Neural crest cell (in vitro differentiated cells): ENCODE measurements at regions not wholly inside any gene's neighbourhood (a gene's known extent, or its start where the extent isn't known, plus 50 kb on each side); places are given as distances from the start of the nearest gene placed in this dataset.
"Not testable (repeated sequence)": the region's sequence is repeated elsewhere in the genome, so short reads cannot be mapped to it uniquely, and the experiment has no call there.

Experiments
- DNase-seq: peaks from one replicate; pipeline ENCODE4 v3.0.0; 2021; ENCODE audit warnings: low read depth, mixed read lengths, low spot score
- H3K27ac Mint-ChIP-seq: one replicate; pipeline ENCODE4 v1.8.0; 2021; ENCODE audit warnings: mild to moderate bottlenecking, mixed read lengths; ENCODE audit not compliant: unreplicated experiment
- H3K27me3 Mint-ChIP-seq: 2 replicates; pipeline ENCODE4 v1.8.0; 2021; ENCODE audit warnings: low read depth, mild to moderate bottlenecking, mixed read lengths
- H3K36me3 Mint-ChIP-seq: 2 replicates; pipeline ENCODE4 v1.8.0; 2021; ENCODE audit warnings: low read depth, mild to moderate bottlenecking, mixed read lengths
- H3K4me1 Mint-ChIP-seq: 2 replicates; pipeline ENCODE4 v1.8.0; 2021; ENCODE audit warnings: mixed read lengths
- H3K4me3 Mint-ChIP-seq: one replicate; pipeline ENCODE4 v1.8.0; 2021; ENCODE audit warnings: mild to moderate bottlenecking, mixed read lengths
- H3K9me3 Mint-ChIP-seq: 2 replicates; pipeline ENCODE4 v1.8.0; 2021; ENCODE audit warnings: mixed read lengths
- TF ChIP-seq, protein P1 (sequence below): fragments of 200-600 bp; sonication (generic); conservative IDR thresholded peaks from 2 replicates; pipeline ENCODE4 v1.5.0; 2021; ENCODE audit warnings: antibody characterized with exemption, mild to moderate bottlenecking

DNA sequence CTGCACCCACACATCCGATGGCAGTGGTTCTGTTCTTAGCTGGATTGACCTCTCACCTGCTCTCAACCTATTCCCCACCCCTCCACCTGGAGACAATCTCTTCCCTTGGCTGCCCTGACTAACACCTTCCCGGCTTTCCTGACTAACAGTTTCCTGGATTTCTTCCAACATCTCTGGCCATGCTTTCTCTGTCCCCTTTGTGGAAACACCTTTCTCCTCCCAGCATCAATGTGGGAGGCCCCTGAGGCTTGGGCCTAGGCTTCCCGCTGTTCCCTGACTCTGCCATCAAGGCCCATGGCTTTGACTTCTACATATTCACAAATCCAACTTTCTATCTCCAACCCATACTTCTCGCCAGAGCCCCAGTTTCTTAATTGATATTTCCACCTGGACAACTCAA is 142.8 kb upstream of the ATP2B2 start:
- H3K27ac Mint-ChIP-seq: no peak overlapping the region
- H3K9me3 Mint-ChIP-seq: no peaks in the 10 kb centered on the region
- DNase-seq: no peak
- no peaks in the 10 kb centered on the region for H3K4me1 Mint-ChIP-seq
- TF ChIP-seq, protein P1, sequence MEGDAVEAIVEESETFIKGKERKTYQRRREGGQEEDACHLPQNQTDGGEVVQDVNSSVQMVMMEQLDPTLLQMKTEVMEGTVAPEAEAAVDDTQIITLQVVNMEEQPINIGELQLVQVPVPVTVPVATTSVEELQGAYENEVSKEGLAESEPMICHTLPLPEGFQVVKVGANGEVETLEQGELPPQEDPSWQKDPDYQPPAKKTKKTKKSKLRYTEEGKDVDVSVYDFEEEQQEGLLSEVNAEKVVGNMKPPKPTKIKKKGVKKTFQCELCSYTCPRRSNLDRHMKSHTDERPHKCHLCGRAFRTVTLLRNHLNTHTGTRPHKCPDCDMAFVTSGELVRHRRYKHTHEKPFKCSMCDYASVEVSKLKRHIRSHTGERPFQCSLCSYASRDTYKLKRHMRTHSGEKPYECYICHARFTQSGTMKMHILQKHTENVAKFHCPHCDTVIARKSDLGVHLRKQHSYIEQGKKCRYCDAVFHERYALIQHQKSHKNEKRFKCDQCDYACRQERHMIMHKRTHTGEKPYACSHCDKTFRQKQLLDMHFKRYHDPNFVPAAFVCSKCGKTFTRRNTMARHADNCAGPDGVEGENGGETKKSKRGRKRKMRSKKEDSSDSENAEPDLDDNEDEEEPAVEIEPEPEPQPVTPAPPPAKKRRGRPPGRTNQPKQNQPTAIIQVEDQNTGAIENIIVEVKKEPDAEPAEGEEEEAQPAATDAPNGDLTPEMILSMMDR: no peak
- H3K36me3 Mint-ChIP-seq: no peaks in the 10 kb centered on the region
- no peak overlapping the region for H3K4me3 Mint-ChIP-seq
- peaks cover 25% of the 10 kb centered on the region for H3K27me3 Mint-ChIP-seq

DNA sequence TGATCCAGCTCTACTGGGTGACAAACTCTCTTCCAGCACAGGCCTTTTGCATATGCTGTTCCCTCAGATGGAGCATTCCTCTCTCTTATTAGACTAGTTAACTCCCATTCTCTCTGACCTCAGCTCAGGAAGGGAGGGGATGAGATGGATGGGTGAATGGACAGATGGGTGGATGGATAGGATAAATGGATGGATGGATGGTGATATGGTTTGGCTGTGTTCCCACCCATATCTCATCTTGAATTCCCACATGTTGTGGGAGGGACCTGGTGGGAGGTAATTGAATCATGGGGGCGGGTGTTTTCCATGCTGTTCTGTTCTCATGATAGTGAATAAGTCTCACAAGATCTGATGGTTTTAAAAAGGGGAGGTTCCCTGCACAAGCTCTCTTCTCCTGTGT is 144.1 kb upstream of the ATP2B2 start:
- DNase-seq, H3K27ac Mint-ChIP-seq, H3K9me3 Mint-ChIP-seq, H3K4me3 Mint-ChIP-seq, H3K36me3 Mint-ChIP-seq, H3K4me1 Mint-ChIP-seq: not testable (repeated sequence)
- H3K27me3 Mint-ChIP-seq: peaks cover 19% of the 10 kb centered on the region

DNA sequence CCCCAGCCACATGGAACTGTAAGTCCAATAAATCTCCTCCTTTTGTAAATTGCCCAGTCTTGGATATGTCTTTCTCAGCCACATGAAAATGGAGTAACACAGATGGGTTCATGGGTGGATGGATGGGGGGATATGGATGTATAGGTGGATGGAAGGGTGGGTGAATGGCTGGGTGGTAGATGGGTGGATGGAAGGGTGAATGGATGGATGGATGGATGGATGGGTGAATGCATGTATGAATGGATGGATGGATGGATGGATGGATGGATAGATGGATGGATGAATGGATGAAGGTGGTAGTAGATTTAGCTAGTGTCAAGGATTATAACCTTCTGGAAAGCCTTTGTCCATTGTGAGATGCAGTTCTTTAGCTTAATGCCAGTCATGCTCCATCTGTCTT is 146.1 kb upstream of the ATP2B2 start:
- no peaks in the 10 kb centered on the region for H3K9me3 Mint-ChIP-seq
- H3K27ac Mint-ChIP-seq: no peak overlapping the region
- no peak overlapping the region for H3K4me3 Mint-ChIP-seq
- peaks cover 19% of the 10 kb centered on the region for H3K27me3 Mint-ChIP-seq
- TF ChIP-seq, protein P1: no peak
- no peak for DNase-seq
- H3K36me3 Mint-ChIP-seq: no peaks in the 10 kb centered on the region
- H3K4me1 Mint-ChIP-seq: no peaks in the 10 kb centered on the region

DNA sequence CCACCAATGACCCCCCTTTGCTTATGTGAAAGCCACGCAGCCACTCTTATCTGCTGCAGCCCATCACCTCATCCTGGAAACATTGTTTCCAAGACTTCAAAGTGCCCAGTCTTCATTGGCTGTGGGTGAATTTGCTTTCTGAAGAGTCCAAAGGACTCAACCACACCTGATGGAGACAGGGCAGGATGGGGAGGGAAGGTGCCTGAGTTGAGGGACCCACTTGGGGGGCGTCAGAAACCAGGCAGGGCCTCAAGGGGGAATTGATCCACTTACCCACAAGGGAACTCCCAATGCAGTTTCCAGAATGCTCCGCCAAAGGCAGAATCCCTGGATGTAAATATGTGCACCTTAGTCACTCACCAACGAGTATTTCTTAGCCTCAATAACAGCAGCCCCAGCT is 147.9 kb upstream of the ATP2B2 start:
- Mint-ChIP-seq H3K4me3 (no peak overlapping the region), H3K4me1 (no peaks in the 10 kb centered on the region), H3K36me3 (no peaks in the 10 kb centered on the region), H3K27me3 (peaks cover 30% of the 10 kb centered on the region), H3K9me3 (peaks cover under 1% of the 10 kb centered on the region), H3K27ac (no peak overlapping the region)
- DNase-seq: no peak
- TF ChIP-seq, protein P1: no peak

DNA sequence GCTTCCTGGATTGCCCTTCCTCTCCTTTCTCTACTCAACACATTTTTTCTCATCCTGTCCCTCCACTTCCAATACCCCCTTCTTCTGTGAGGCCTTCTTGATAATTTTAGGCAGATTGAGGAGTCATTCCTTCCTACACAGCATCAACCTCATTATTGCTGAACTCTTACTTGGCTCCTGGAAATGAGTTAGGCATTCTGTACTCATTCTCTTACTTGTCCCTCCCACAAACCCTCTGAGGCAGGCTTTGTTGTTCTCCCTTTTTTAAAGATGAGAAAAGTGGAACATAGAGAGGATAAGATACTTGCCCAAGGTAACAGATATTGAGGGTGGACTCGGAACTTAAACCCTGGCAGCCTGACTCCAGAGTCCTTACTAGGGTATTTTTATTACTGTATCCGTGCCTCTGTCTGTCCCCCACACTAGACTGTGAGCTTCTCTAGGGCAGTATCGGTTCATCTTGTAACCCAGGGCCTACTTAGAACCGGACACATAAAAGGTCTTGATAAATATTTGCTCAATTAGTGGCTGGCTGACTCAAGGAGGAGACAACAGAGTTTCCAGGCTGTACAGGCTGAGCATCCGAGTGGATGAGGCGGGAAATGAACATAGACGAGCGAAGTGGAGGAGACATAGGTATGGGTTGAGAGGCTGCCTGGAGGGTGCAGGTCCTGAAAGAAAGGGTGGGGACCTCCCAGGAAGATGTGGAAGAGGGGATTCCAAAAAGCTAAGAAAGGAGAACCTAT is 148.7 kb upstream of the ATP2B2 start:
- no peaks in the 10 kb centered on the region for H3K36me3 Mint-ChIP-seq
- peaks cover 2% of the 10 kb centered on the region for H3K9me3 Mint-ChIP-seq
- no peak for DNase-seq
- H3K27me3 Mint-ChIP-seq: peaks cover 35% of the 10 kb centered on the region
- H3K27ac Mint-ChIP-seq: no peak overlapping the region
- no peaks in the 10 kb centered on the region for H3K4me1 Mint-ChIP-seq
- TF ChIP-seq, protein P1: no peak
- no peak overlapping the region for H3K4me3 Mint-ChIP-seq

DNA sequence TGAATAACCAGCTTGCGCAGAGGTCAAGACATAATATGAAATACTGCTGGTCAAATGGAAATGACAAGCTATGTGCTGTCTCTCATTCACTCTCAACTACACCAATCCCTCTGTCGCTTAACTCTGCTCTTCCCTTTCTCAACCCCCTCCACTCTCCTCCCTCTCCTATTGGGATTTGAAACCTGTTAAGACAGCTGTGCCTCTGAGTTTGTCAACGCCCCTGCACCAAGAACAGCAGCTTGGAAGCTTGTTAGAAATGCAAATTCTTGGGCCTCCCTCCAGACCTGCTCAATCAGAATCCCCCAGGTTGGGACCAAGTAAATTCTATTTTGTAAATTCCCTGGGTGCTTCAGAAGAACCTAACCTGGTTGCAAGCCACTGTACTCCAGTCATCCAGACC is 149.7 kb upstream of the ATP2B2 start:
- H3K27me3 Mint-ChIP-seq: peaks cover 43% of the 10 kb centered on the region
- H3K27ac Mint-ChIP-seq: peak overlapping the region; percentile 78
- TF ChIP-seq, protein P1: no peak
- DNase-seq: no peak
- no peak overlapping the region for H3K4me3 Mint-ChIP-seq
- no peaks in the 10 kb centered on the region for H3K36me3 Mint-ChIP-seq
- no peaks in the 10 kb centered on the region for H3K4me1 Mint-ChIP-seq
- peaks cover 6% of the 10 kb centered on the region for H3K9me3 Mint-ChIP-seq

DNA sequence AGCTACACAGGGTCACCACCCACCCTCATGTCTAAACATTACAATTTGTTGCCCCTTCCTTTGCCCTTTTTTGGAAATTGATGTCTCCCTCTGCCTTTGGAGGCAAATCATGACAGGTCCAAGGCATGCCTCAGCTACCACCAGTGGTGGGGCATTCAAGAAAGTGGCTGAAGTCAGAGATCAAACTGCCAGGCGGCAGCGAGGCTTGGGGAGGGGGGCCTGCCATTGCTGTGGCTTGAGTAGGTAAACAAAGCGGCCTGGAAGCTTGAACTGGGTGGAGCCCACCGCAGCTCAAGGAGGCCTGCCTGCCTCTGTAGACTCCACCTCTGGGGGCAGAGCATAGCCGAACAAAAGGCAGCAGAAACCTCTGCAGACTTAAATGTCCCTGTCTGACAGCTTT is 152.0 kb upstream of the ATP2B2 start:
- not testable (repeated sequence) for H3K36me3 Mint-ChIP-seq, H3K4me1 Mint-ChIP-seq, H3K4me3 Mint-ChIP-seq, H3K27ac Mint-ChIP-seq, DNase-seq, H3K9me3 Mint-ChIP-seq
- H3K27me3 Mint-ChIP-seq: peaks cover 53% of the 10 kb centered on the region
